ENCODE measurements at regions not wholly inside any gene's neighbourhood (a gene's known extent, or its start where the extent isn't known, plus 50 kb on each side); places are given as distances from the start of the nearest gene placed in this dataset.

DNA sequence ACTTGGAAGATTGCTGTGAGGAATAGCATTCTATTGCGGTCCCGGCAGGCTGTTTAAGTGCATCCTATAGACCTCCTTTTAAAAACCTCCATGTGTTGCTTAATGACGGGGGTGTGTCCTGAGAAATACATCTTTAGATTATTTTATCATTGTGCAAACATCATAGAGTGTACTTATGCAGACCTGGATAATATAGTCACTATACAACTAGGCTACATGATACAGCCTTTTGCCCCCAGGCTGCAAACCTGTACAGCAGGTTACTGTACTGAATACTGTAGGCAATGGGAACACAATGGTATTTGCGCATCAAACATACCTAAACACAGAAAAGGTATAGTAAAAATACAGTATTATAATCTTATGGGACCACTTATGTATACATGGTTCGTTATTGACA, 175.6 kb downstream of the RNF144B start:
- in situ Hi-C loops (cut with MboI), result no loop called here

More for the DNA sequence above, 175.6 kb downstream of the RNF144B start:
- no peaks in the 10 kb centered on the region for H3K79me2 ChIP-seq (ENCODE audit: control insufficient read depth, insufficient read depth, low read length)
- no peaks in the 10 kb centered on the region for H3K36me3 ChIP-seq (ENCODE audit: control insufficient read depth in 2 of 2, insufficient read depth in 2 of 2, low read length in 1 of 2)
- no peak for DNase-seq (ENCODE audit: low read depth, low spot score)
- no peaks in the 10 kb centered on the region for H3K9me3 ChIP-seq (replicated peaks; ENCODE audit: control insufficient read depth, insufficient read depth, low read length)
- no peak overlapping the region for H3K4me2 ChIP-seq (ENCODE audit: control insufficient read depth, insufficient read depth)
- SMC1A ChIA-PET (ENCODE audit: uncharacterized antibody, unreplicated experiment), result no interaction called here
- CTCF ChIA-PET, result no interaction called here
- TF ChIP-seq NR2C1 (IDR thresholded peaks at IDR 0.05), result no peak
- no peak for TF ChIP-seq LARP7 (IDR thresholded peaks at IDR 0.05)
- TF ChIP-seq SPI1 (IDR thresholded peaks at IDR 0.05; ENCODE audit: borderline replicate concordance, insufficient read depth, low read depth, low read length), result no peak
- no peak for TF ChIP-seq NFYA (IDR thresholded peaks at IDR 0.05; ENCODE audit: borderline replicate concordance, low read depth, low read length)
- no peak for TF ChIP-seq ZBTB4 (CRISPR knock-in tag; IDR thresholded peaks at IDR 0.05)
- no peak for TF ChIP-seq ATF7 (IDR thresholded peaks at IDR 0.05; ENCODE audit: low read depth)
- TF ChIP-seq, protein P1, sequence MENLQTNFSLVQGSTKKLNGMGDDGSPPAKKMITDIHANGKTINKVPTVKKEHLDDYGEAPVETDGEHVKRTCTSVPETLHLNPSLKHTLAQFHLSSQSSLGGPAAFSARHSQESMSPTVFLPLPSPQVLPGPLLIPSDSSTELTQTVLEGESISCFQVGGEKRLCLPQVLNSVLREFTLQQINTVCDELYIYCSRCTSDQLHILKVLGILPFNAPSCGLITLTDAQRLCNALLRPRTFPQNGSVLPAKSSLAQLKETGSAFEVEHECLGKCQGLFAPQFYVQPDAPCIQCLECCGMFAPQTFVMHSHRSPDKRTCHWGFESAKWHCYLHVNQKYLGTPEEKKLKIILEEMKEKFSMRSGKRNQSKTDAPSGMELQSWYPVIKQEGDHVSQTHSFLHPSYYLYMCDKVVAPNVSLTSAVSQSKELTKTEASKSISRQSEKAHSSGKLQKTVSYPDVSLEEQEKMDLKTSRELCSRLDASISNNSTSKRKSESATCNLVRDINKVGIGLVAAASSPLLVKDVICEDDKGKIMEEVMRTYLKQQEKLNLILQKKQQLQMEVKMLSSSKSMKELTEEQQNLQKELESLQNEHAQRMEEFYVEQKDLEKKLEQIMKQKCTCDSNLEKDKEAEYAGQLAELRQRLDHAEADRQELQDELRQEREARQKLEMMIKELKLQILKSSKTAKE (IDR thresholded peaks at IDR 0.05; ENCODE audit: low read depth, poor library complexity, severe bottlenecking), result no peak
- TF ChIP-seq DPF2 (IDR thresholded peaks at IDR 0.05), result no peak
- TF ChIP-seq SMC3 (IDR thresholded peaks at IDR 0.05; ENCODE audit: borderline replicate concordance, low read length), result no peak
- TF ChIP-seq ELK1 (IDR thresholded peaks at IDR 0.05; ENCODE audit: low read depth, low read length), result no peak
- no peak for TF ChIP-seq ATF2 (IDR thresholded peaks at IDR 0.05; ENCODE audit: low read length)
- TF ChIP-seq MXI1 (IDR thresholded peaks at IDR 0.05; ENCODE audit: low read depth, low read length), result no peak
- no peak for ATAC-seq
- intact Hi-C loops (cut with micrococcal nuclease; ENCODE audit: unreplicated experiment), result no loop called here
- H3K4me1 ChIP-seq (ENCODE audit: control insufficient read depth, insufficient read depth, low read length), result no peaks in the 10 kb centered on the region
- no peaks in the 10 kb centered on the region for H3K27me3 ChIP-seq (replicated peaks in 1 of 2; ENCODE audit: control insufficient read depth in 2 of 2, insufficient read depth in 2 of 2, low read length in 1 of 2)
- H2AFZ ChIP-seq (ENCODE audit: control insufficient read depth, low read depth, low read length), result no peak overlapping the region
- H3K4me3 ChIP-seq, result no peak overlapping the region
- RAD21 ChIA-PET (ENCODE audit: unreplicated experiment), result no interaction called here
- H4K20me1 ChIP-seq (ENCODE audit: control insufficient read depth, insufficient read depth), result no peaks in the 10 kb centered on the region
- H3K9ac ChIP-seq (ENCODE audit: control insufficient read depth, insufficient read depth, low read length), result no peak overlapping the region
- WGBS (ENCODE audit: insufficient coverage, insufficient replicate concordance, low lambda C conversion rate, missing lambda C conversion rate), result 38% methylated on average over 5 of the region's 5 CpGs
- no TSS peak for BruUV-seq (replicated peaks)
- POLR2A ChIA-PET, result no interaction called here
- FAIRE-seq, result no peak
- no peak overlapping the region for H3K27ac ChIP-seq (ENCODE audit: control insufficient read depth, insufficient read depth)

Data from GM12878 (cell line).